ENCODE measurements at regions not wholly inside any gene's neighbourhood (a gene's known extent, or its start where the extent isn't known, plus 50 kb on each side); places are given as distances from the start of the nearest gene placed in this dataset.

- Histone ChIP-seq H4K20me1 (ENCODE audit: insufficient read depth, low read length, poor library complexity, severe bottlenecking) (no peaks in the 10 kb centered on the region), H2AFZ (ENCODE audit: low read length) (no peak overlapping the region), H3K4me3 (ENCODE audit: low read length, poor library complexity, severe bottlenecking) (no peak overlapping the region), H3K4me1 (ENCODE audit: insufficient read depth, low read length, poor library complexity, severe bottlenecking) (no peaks in the 10 kb centered on the region), H3K79me2 (ENCODE audit: insufficient read depth, low read length) (no peaks in the 10 kb centered on the region), H3K9me2 (replicated peaks; ENCODE audit: low read depth, low read length) (no peaks in the 10 kb centered on the region), H3F3A (ENCODE audit: low read depth) (no peaks in the 10 kb centered on the region), H3K4me2 (ENCODE audit: low read depth, low read length, poor library complexity, severe bottlenecking) (no peak overlapping the region), H3K9me3 (ENCODE audit: insufficient read depth, low read depth, low read length) (peaks cover 12% of the 10 kb centered on the region; the same call in 1 of the 2 replicates), H3K36me3 (ENCODE audit: insufficient read depth, low read length) (no peaks in the 10 kb centered on the region), H3K9ac (ENCODE audit: low read depth, low read length, poor library complexity, severe bottlenecking) (no peak overlapping the region), H3K27me3 (ENCODE audit: insufficient read depth, low read length, poor library complexity, severe bottlenecking) (no peaks in the 10 kb centered on the region)
- TF ChIP-seq CTCF (conservative IDR thresholded peaks at IDR 0.05; ENCODE audit: low read length), result no peak
- no peak for TF ChIP-seq EZH2phosphoT487 (IDR thresholded peaks at IDR 0.05; ENCODE audit: borderline replicate concordance)
Measured at GRCh38 chr22:48438096-48438495, 1389.6 kb downstream of the BRD1 start.

- Histone ChIP-seq H3K36me3 (ENCODE audit: insufficient read depth, low read length) (no peaks in the 10 kb centered on the region), H3K4me2 (ENCODE audit: low read depth, low read length, poor library complexity, severe bottlenecking) (no peak overlapping the region), H3K27me3 (ENCODE audit: insufficient read depth, low read length, poor library complexity, severe bottlenecking) (no peaks in the 10 kb centered on the region), H3K4me1 (ENCODE audit: insufficient read depth, low read length, poor library complexity, severe bottlenecking) (no peaks in the 10 kb centered on the region), H3K9ac (ENCODE audit: low read depth, low read length, poor library complexity, severe bottlenecking) (no peak overlapping the region), H3K9me3 (ENCODE audit: insufficient read depth, low read depth, low read length) (peaks cover 13% of the 10 kb centered on the region; the same call in 1 of the 2 replicates), H2AFZ (ENCODE audit: low read length) (no peak overlapping the region), H3K9me2 (replicated peaks; ENCODE audit: low read depth, low read length) (no peaks in the 10 kb centered on the region), H3F3A (ENCODE audit: low read depth) (no peaks in the 10 kb centered on the region), H4K20me1 (ENCODE audit: insufficient read depth, low read length, poor library complexity, severe bottlenecking) (no peaks in the 10 kb centered on the region), H3K79me2 (ENCODE audit: insufficient read depth, low read length) (no peaks in the 10 kb centered on the region), H3K4me3 (ENCODE audit: low read length, poor library complexity, severe bottlenecking) (no peak overlapping the region)
- TF ChIP-seq EZH2phosphoT487 (IDR thresholded peaks at IDR 0.05; ENCODE audit: borderline replicate concordance) (no peak), CTCF (conservative IDR thresholded peaks at IDR 0.05; ENCODE audit: low read length) (no peak)
Measured at GRCh38 chr22:48436201-48436931, 1391.3 kb downstream of the BRD1 start.

GRCh38 chr22:48434868-48435250 lies 1392.8 kb downstream of the BRD1 start:
- Histone ChIP-seq H3K9me2 (replicated peaks; ENCODE audit: low read depth, low read length) (no peaks in the 10 kb centered on the region), H3K4me3 (ENCODE audit: low read length, poor library complexity, severe bottlenecking) (no peak overlapping the region), H3K9ac (ENCODE audit: low read depth, low read length, poor library complexity, severe bottlenecking) (no peak overlapping the region), H2AFZ (ENCODE audit: low read length) (no peak overlapping the region), H3K4me1 (ENCODE audit: insufficient read depth, low read length, poor library complexity, severe bottlenecking) (no peaks in the 10 kb centered on the region), H3K36me3 (ENCODE audit: insufficient read depth, low read length) (no peaks in the 10 kb centered on the region), H3K9me3 (ENCODE audit: insufficient read depth, low read depth, low read length) (peaks cover 17% of the 10 kb centered on the region; the same call in 1 of the 2 replicates), H3F3A (ENCODE audit: low read depth) (no peaks in the 10 kb centered on the region), H3K79me2 (ENCODE audit: insufficient read depth, low read length) (no peaks in the 10 kb centered on the region), H4K20me1 (ENCODE audit: insufficient read depth, low read length, poor library complexity, severe bottlenecking) (no peaks in the 10 kb centered on the region), H3K27me3 (ENCODE audit: insufficient read depth, low read length, poor library complexity, severe bottlenecking) (no peaks in the 10 kb centered on the region), H3K4me2 (ENCODE audit: low read depth, low read length, poor library complexity, severe bottlenecking) (no peak overlapping the region)
- no peak for TF ChIP-seq EZH2phosphoT487 (IDR thresholded peaks at IDR 0.05; ENCODE audit: borderline replicate concordance)
- TF ChIP-seq CTCF (conservative IDR thresholded peaks at IDR 0.05; ENCODE audit: low read length), result no peak
